ENCODE measurements at regions not wholly inside any gene's neighbourhood (a gene's known extent, or its start where the extent isn't known, plus 50 kb on each side); places are given as distances from the start of the nearest gene placed in this dataset.

- H3K9me3 ChIP-seq (replicated peaks): peaks cover 14% of the 10 kb centered on the region
- no peaks in the 10 kb centered on the region for H3K4me1 ChIP-seq
- H3K27ac ChIP-seq (replicated peaks): no peak overlapping the region
- no peak for TF ChIP-seq CTCF (IDR thresholded peaks at IDR 0.05; ENCODE audit: borderline replicate concordance)
- no peak for DNase-seq
- intact Hi-C loops (cut with micrococcal nuclease): no loop called here
- H3K36me3 ChIP-seq: no peaks in the 10 kb centered on the region
- peaks cover 80% of the 10 kb centered on the region for H3K27me3 ChIP-seq (ENCODE audit: low read depth)
- H3K4me3 ChIP-seq: no peak overlapping the region
Measured at GRCh38 chr1:5231541-5232315, 577.3 kb downstream of the AJAP1 start.

GRCh38 chr1:5227114-5227513, 572.7 kb downstream of the AJAP1 start:
- Histone ChIP-seq H3K4me3 (no peak overlapping the region), H3K27me3 (ENCODE audit: low read depth) (peaks cover 81% of the 10 kb centered on the region), H3K27ac (replicated peaks) (no peak overlapping the region), H3K36me3 (no peaks in the 10 kb centered on the region), H3K4me1 (no peaks in the 10 kb centered on the region), H3K9me3 (replicated peaks) (no peaks in the 10 kb centered on the region)
- DNase-seq: no peak
- no peak for TF ChIP-seq CTCF (IDR thresholded peaks at IDR 0.05; ENCODE audit: borderline replicate concordance)
- intact Hi-C loops (cut with micrococcal nuclease): no loop called here

GRCh38 chr1:5225707-5226704, 571.6 kb downstream of the AJAP1 start:
- intact Hi-C loops (cut with micrococcal nuclease): no loop called here
- DNase-seq: no peak
- H3K4me3 ChIP-seq: no peak overlapping the region
- TF ChIP-seq CTCF (IDR thresholded peaks at IDR 0.05; ENCODE audit: borderline replicate concordance): no peak
- no peak overlapping the region for H3K27ac ChIP-seq (replicated peaks)
- peaks cover 89% of the 10 kb centered on the region for H3K27me3 ChIP-seq (ENCODE audit: low read depth)
- no peaks in the 10 kb centered on the region for H3K36me3 ChIP-seq
- no peaks in the 10 kb centered on the region for H3K9me3 ChIP-seq (replicated peaks)
- no peaks in the 10 kb centered on the region for H3K4me1 ChIP-seq

GRCh38 chr1:5223206-5223605, 568.8 kb downstream of the AJAP1 start:
- Histone ChIP-seq H3K4me3 (no peak overlapping the region), H3K27me3 (ENCODE audit: low read depth) (peaks cover 86% of the 10 kb centered on the region)

More at GRCh38 chr1:5223206-5223605, 568.8 kb downstream of the AJAP1 start:
- Histone ChIP-seq H3K9me3 (replicated peaks) (no peaks in the 10 kb centered on the region), H3K27ac (replicated peaks) (no peak overlapping the region), H3K36me3 (no peaks in the 10 kb centered on the region), H3K4me1 (no peaks in the 10 kb centered on the region)
- TF ChIP-seq CTCF (IDR thresholded peaks at IDR 0.05; ENCODE audit: borderline replicate concordance): no peak
- no peak for DNase-seq
- intact Hi-C loops (cut with micrococcal nuclease): no loop called here
